ENCODE measurements at regions not wholly inside any gene's neighbourhood (a gene's known extent, or its start where the extent isn't known, plus 50 kb on each side); places are given as distances from the start of the nearest gene placed in this dataset.

GRCh38 chrX:25344161-25344936 is 328.6 kb upstream of the ARX start:
- no peaks in the 10 kb centered on the region for H3K9me3 ChIP-seq (ENCODE audit: control insufficient read depth, insufficient read depth, low read depth, low read length)
- ChIA-PET CTCF (no interaction called here), POLR2A (no interaction called here)
- H3K27ac ChIP-seq (ENCODE audit: extremely low read depth, low read depth, low read length): no peak overlapping the region
- H3K4me1 ChIP-seq (ENCODE audit: control insufficient read depth, insufficient read depth, low read length): no peaks in the 10 kb centered on the region
- H3K4me3 ChIP-seq (ENCODE audit: low read depth, low read length): no peak overlapping the region
- H3K36me3 ChIP-seq (ENCODE audit: control insufficient read depth in 2 of 2, insufficient read depth in 1 of 2, low read length in 2 of 2): no peaks in the 10 kb centered on the region
- TF ChIP-seq PRDM10 (tag by site-specific recombination; IDR thresholded peaks at IDR 0.05) (no peak), ZNF473 (tag by site-specific recombination; IDR thresholded peaks at IDR 0.05) (no peak), ZNF514 (tag by site-specific recombination; IDR thresholded peaks at IDR 0.05) (no peak), ZNF354C (tag by site-specific recombination; IDR thresholded peaks at IDR 0.05; ENCODE audit: borderline replicate concordance, low read depth) (no peak), ZNF555 (tag by site-specific recombination; conservative IDR thresholded peaks at IDR 0.05) (no peak), ZNF133 (tag by site-specific recombination; IDR thresholded peaks at IDR 0.05) (no peak), CTCF (tag by site-specific recombination; IDR thresholded peaks at IDR 0.05) (no peak), ZNF561 (tag by site-specific recombination; IDR thresholded peaks at IDR 0.05; ENCODE audit: borderline replicate concordance) (no peak), KLF16 (tag by site-specific recombination; IDR thresholded peaks at IDR 0.05) (no peak), ZNF596 (tag by site-specific recombination; IDR thresholded peaks at IDR 0.05) (no peak), ZNF121 (tag by site-specific recombination; IDR thresholded peaks at IDR 0.05) (no peak), BCL11A (tag by site-specific recombination; IDR thresholded peaks at IDR 0.05; ENCODE audit: low read depth) (no peak), SCRT1 (tag by site-specific recombination; IDR thresholded peaks at IDR 0.05; ENCODE audit: borderline replicate concordance) (no peak), ZNF791 (tag by site-specific recombination; IDR thresholded peaks at IDR 0.05) (no peak), ZNF664 (tag by site-specific recombination; IDR thresholded peaks at IDR 0.05) (no peak), KLF17 (tag by site-specific recombination; IDR thresholded peaks at IDR 0.05) (no peak)

GRCh38 chrX:25343060-25343459 is 327.3 kb upstream of the ARX start:
- CTCF ChIA-PET: no interaction called here
- H3K27ac ChIP-seq (ENCODE audit: extremely low read depth, low read depth, low read length): no peak overlapping the region
- no peaks in the 10 kb centered on the region for H3K36me3 ChIP-seq (ENCODE audit: control insufficient read depth in 2 of 2, insufficient read depth in 1 of 2, low read length in 2 of 2)
- H3K4me1 ChIP-seq (ENCODE audit: control insufficient read depth, insufficient read depth, low read length): no peaks in the 10 kb centered on the region
- no peaks in the 10 kb centered on the region for H3K9me3 ChIP-seq (ENCODE audit: control insufficient read depth, insufficient read depth, low read depth, low read length)
- no peak overlapping the region for H3K4me3 ChIP-seq (ENCODE audit: low read depth, low read length)
- POLR2A ChIA-PET: no interaction called here
- no peak for TF ChIP-seq ZNF514 (tag by site-specific recombination; IDR thresholded peaks at IDR 0.05)
- no peak for TF ChIP-seq ZNF146 (tag by site-specific recombination; IDR thresholded peaks at IDR 0.05)
- TF ChIP-seq ZSCAN4 (tag by site-specific recombination; IDR thresholded peaks at IDR 0.05): no peak
- no peak for TF ChIP-seq ZNF777 (tag by site-specific recombination; IDR thresholded peaks at IDR 0.05; ENCODE audit: borderline replicate concordance)
- no peak for TF ChIP-seq INSM2 (tag by site-specific recombination; IDR thresholded peaks at IDR 0.05)
- TF ChIP-seq ZNF10 (tag by site-specific recombination; IDR thresholded peaks at IDR 0.05): no peak
- no peak for TF ChIP-seq ZNF274 (IDR thresholded peaks at IDR 0.05; ENCODE audit: low read length)
- no peak for TF ChIP-seq ZNF274 (tag by site-specific recombination; IDR thresholded peaks at IDR 0.05; ENCODE audit: borderline replicate concordance)
- no peak for TF ChIP-seq SP2 (tag by site-specific recombination; IDR thresholded peaks at IDR 0.05)
